GM10248 (cell line): ENCODE measurements at regions not wholly inside any gene's neighbourhood (a gene's known extent, or its start where the extent isn't known, plus 50 kb on each side); places are given as distances from the start of the nearest gene placed in this dataset.

Source experiments
- CTCF ChIA-PET: fragments of 300-600 bp; sonication (Branson Sonifier 250); formaldehyde crosslinking; extraction: SDS; loops from one replicate; lab custom pipeline; 2021; ENCODE audit warnings: antibody characterized with exemption; lab: Yijun Ruan, JAX
- POLR2A ChIA-PET: fragments of 350-650 bp; sonication (Branson Sonifier 250); formaldehyde crosslinking; extraction: SDS; loops from one replicate; lab custom pipeline; 2020; ENCODE audit warnings: antibody characterized with exemption; lab: Yijun Ruan, JAX
- DNase-seq: peaks from one replicate; pipeline ENCODE4 v3.0.0; 2012; ENCODE audit errors: extremely low spot score
- TF ChIP-seq, protein P1 (sequence below): IDR thresholded peaks from 2 replicates; pipeline ENCODE4 v1.5.1; 2012; ENCODE audit warnings: mild to moderate bottlenecking, low read depth; ENCODE audit errors: extremely low read depth, missing control alignments, control extremely low read depth

DNA sequence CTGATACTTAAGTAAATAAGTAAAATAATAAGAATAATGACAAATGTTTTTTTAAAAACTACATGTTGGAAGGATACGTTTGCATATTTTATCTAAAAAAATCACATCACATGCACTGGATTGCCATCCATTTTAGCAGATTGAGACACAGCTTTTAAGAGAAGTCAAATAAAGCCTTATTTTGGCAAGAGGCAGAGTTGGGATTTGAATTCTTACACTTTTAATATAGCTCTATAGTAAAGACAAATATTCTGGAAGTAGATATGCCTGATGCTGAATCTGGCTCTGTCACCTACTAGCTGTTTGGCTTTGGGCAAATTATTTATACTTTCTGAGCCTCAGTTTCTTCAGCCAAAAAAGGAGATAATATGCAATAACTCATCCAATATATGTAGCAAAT, 386.4 kb downstream of the ETV1 start:
- ChIA-PET CTCF (no interaction called here), POLR2A (no interaction called here)
- no peak for DNase-seq
- TF ChIP-seq, protein P1, sequence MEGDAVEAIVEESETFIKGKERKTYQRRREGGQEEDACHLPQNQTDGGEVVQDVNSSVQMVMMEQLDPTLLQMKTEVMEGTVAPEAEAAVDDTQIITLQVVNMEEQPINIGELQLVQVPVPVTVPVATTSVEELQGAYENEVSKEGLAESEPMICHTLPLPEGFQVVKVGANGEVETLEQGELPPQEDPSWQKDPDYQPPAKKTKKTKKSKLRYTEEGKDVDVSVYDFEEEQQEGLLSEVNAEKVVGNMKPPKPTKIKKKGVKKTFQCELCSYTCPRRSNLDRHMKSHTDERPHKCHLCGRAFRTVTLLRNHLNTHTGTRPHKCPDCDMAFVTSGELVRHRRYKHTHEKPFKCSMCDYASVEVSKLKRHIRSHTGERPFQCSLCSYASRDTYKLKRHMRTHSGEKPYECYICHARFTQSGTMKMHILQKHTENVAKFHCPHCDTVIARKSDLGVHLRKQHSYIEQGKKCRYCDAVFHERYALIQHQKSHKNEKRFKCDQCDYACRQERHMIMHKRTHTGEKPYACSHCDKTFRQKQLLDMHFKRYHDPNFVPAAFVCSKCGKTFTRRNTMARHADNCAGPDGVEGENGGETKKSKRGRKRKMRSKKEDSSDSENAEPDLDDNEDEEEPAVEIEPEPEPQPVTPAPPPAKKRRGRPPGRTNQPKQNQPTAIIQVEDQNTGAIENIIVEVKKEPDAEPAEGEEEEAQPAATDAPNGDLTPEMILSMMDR: no peak

DNA sequence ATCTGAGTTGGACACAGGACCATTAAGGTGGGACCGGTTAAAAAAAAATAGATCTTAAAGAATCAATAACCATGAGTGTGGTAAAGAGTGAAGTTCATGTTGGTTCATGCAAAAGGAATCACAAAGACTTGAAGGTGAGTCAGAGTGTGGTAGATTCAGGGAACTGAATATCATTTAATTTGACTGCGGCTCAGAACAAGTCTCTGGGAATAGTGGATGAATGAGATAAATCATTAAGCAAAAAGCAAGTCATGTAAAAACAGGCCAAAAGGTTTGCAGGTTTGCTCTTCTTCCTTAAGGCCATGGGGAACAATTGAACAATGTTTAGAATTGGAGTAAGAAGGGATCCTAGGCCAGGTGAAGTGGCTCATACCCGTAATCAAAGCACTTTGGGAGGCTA, 385.8 kb downstream of the ETV1 start:
- ChIA-PET POLR2A (no interaction called here), CTCF (no interaction called here)
- DNase-seq: no peak
- TF ChIP-seq, protein P1: no peak

DNA sequence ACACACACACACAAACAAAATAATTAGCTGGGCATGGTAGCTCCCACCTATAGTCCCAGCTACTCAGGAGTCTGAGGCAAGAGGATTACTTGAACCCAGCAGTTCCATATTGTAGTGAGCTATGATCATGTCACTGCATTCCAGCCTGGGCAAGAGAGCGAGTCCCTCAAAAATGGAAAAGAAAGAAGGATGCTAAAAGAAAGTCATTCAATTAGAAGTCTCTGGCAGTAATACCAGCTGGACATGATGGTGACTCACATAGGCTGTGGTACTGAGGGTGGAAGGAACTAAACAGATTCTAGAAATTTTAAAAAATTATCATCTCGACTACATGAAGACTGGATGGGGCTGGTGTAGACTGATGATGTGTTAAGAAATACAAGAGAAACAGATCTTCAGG, 385.3 kb downstream of the ETV1 start:
- CTCF ChIA-PET: no interaction called here
- POLR2A ChIA-PET: no interaction called here
- no peak for DNase-seq
- TF ChIP-seq, protein P1: no peak

DNA sequence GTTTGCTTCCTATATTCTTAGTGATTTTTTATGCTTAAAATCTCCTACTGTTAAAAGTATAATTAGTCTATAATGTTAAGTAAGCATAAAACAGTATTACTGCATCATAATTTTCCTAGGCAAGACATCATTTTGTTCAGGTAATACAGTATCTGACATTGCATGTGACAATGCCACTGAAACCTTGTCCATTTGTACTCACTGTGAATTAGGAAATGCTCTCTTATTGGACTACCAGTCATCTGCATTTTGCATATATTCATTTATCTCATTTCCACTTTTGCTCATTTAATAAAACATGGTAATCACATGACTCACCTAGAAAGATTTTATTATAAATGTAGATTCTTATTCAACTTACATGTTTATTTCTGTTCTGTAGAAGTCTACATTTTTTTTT, 379.1 kb downstream of the ETV1 start:
- no peak for DNase-seq
- CTCF ChIA-PET: no interaction called here
- POLR2A ChIA-PET: no interaction called here
- TF ChIP-seq, protein P1: no peak

DNA sequence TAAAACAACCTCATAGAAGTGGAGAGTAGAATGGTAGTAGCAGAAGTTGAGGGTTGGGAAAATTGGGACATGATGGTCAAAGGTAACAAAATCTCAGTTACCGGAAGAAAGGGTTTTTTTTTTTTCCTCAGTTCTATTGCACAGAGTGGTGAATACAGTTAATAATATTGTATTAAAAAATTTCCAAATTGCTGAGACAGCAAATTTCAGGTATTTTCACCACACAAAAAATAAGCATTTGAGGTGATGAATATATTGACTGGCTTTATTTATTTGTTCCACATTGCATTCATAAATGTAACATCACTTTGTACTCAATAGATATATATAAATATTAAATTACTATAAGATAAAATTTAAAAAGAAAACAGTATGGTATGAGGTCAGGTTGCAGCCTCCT, 373.8 kb downstream of the ETV1 start:
- ChIA-PET POLR2A (no interaction called here), CTCF (no interaction called here)

DNA sequence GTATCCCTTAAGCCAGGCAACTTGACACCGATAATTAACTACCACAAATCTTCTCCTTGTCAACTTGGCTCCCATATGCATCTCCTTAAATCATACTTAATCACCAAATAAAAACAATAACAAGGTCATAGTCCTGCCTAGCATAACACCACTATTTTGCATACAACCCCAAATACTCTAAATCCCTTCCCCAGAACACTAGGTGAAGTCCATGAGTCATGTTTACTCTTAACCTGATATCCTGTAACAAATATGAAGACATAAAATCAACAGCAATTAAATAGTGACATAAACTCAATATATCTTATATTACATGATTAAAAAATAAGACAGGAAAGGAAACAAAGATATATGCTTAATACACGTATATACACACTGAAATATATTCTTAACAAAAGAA, 362.0 kb downstream of the ETV1 start:
- TF ChIP-seq, protein P1: no peak
- DNase-seq: no peak
- ChIA-PET POLR2A (no interaction called here), CTCF (no interaction called here)

More for the DNA sequence above, 373.8 kb downstream of the ETV1 start:
- DNase-seq: no peak
- TF ChIP-seq, protein P1: no peak
